VCaP (cell line): ENCODE measurements at regions not wholly inside any gene's neighbourhood (a gene's known extent, or its start where the extent isn't known, plus 50 kb on each side); places are given as distances from the start of the nearest gene placed in this dataset.

Experiments
- H3K27ac ChIP-seq: fragments of 450-650 bp; 2 replicates; pipeline ENCODE4 v1.5.1; 2017
- TF ChIP-seq, protein P1 (sequence below): fragments of 450-650 bp; conservative IDR thresholded peaks from 2 replicates; pipeline ENCODE4 v1.5.1; 2017; ENCODE audit warnings: mild to moderate bottlenecking, moderate library complexity

DNA sequence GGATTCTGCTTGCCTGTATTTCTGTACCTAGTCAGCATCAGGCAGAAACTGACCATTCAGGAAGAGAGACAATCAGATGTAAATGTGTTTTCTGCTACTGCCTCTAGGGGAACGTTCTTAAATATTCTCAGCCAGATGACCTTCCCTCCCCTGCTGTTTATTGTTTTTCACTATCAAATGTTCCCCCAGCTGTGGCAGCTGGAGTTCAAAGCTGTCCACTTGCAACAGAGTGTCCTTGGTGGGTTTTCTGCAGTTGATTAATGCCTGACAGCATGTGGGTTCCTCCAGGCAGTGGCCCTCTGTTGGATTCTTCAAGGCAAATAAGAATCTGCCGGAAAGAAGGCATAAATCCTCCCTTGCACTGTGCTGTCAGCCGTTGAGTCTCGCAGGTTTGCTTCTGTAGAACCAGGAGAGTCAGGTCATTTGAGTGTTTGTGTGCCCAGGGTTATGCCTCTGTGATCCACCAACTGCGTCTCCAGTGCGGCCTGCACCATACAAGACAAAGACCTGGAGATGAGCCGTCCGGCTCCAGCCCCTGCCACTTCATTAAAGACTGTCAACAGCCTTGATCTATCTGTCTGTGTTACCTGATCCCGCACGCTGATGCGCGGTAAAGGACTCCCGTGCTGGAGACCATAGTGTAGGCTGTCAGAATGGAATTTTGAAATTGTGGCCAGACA is 203.4 kb downstream of the GADD45G start:
- no peak overlapping the region for H3K27ac ChIP-seq
- TF ChIP-seq, protein P1, sequence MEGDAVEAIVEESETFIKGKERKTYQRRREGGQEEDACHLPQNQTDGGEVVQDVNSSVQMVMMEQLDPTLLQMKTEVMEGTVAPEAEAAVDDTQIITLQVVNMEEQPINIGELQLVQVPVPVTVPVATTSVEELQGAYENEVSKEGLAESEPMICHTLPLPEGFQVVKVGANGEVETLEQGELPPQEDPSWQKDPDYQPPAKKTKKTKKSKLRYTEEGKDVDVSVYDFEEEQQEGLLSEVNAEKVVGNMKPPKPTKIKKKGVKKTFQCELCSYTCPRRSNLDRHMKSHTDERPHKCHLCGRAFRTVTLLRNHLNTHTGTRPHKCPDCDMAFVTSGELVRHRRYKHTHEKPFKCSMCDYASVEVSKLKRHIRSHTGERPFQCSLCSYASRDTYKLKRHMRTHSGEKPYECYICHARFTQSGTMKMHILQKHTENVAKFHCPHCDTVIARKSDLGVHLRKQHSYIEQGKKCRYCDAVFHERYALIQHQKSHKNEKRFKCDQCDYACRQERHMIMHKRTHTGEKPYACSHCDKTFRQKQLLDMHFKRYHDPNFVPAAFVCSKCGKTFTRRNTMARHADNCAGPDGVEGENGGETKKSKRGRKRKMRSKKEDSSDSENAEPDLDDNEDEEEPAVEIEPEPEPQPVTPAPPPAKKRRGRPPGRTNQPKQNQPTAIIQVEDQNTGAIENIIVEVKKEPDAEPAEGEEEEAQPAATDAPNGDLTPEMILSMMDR: peak; percentile 28; the same call in 1 of the 2 replicates

GRCh38 chr9:89808756-89809181 is 204.0 kb downstream of the GADD45G start:
- no peak overlapping the region for H3K27ac ChIP-seq
- TF ChIP-seq, protein P1: no peak

DNA sequence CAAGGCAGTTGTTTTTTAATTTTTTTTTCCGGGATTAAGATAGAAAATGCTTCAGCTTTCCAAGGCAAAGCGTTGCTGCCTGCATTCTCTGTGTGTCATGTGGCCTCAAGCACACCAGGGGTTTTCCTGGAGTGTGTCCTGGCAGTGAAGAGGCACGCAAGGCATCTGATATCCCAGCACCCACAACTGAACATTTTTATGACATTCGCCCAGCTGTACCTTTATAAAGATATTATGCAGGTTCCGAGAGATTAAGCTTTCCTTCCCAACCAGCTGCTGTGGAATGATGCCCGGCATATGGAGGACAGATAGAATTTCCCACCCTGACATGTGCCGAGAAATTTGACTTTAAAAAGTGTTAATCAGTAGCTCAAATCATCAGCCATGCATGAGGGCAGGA is 205.6 kb downstream of the GADD45G start:
- no peak overlapping the region for H3K27ac ChIP-seq
- TF ChIP-seq, protein P1: no peak

GRCh38 chr9:89811356-89811755 is 206.5 kb downstream of the GADD45G start:
- TF ChIP-seq, protein P1: no peak
- no peak overlapping the region for H3K27ac ChIP-seq

- TF ChIP-seq, protein P1: no peak
- no peak overlapping the region for H3K27ac ChIP-seq
Measured at GRCh38 chr9:89811886-89812450, 207.2 kb downstream of the GADD45G start.

DNA sequence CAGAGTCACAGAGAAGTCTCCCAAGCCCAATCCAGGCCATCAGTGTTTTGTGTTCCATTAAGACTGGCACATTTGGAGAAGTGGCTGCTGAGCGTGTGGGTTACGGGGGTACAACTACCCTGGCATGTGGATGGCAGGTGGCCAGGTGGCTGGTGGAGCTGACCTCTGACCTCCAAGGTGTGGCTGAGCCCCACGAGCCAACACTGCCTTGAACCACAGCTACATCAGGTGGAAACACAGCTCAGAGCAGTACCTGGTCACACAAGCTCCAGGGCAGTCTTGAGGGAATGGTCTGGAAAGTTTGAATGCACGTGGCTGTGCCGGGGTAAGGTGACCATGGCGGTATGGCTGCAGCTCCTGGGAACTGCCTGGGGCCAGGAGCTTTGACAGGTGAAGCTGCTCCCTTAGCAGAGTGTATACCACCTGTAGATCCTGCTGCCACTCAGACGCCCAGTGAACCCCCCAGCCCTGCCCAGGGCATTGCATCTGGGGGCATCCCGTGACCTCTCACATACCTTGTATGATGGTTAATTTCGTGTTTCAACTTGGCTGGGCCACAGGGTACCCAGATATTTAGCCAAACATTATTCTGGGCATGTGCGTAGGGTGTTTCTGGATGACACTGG is 207.9 kb downstream of the GADD45G start:
- no peak overlapping the region for H3K27ac ChIP-seq
- TF ChIP-seq, protein P1: no peak

DNA sequence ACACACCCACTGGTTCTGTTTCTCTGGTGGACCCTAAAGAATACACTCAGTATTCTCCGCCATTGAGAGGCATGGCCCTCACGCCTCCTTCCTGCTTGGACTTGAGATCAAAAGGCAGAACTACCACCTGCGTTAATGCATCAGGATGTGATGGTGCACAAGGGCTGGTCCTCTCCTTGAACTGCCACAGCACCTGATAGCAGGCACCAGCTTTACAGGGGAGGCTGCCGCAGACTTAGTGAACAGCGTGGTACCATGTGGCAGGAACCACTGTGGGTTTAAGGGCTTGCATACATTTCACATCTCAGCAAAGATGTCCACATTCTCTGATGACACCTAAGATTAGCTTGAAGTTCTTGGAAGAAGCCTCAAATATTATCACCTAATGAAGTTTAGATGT is 208.7 kb downstream of the GADD45G start:
- no peak overlapping the region for H3K27ac ChIP-seq
- TF ChIP-seq, protein P1: no peak
